H1 (cell line): ENCODE measurements at regions not wholly inside any gene's neighbourhood (a gene's known extent, or its start where the extent isn't known, plus 50 kb on each side); places are given as distances from the start of the nearest gene placed in this dataset.

ENCODE experiments used
- CEBPB ChIP-seq: IDR thresholded peaks from 2 replicates; pipeline ENCODE4 v1.6.1; 2012; ENCODE audit warnings: low read depth, low read length
- CHD7 ChIP-seq: fragments of 300-600 bp; sonication (generic); IDR thresholded peaks from 2 replicates; pipeline ENCODE4 v1.7.1; 2012; ENCODE audit warnings: low read length, moderate library complexity, mild to moderate bottlenecking, inconsistent platforms; ENCODE audit not compliant: insufficient replicate concordance
- CTCF ChIP-seq, 3 experiments: IDR thresholded peaks; 1 replicate in 2 of 3; 2 replicates in 1 of 3; pipeline versions ENCODE4 v1.5.1 to v1.6.1; 2011; ENCODE audit warnings: low read length in 3 of 3, mild to moderate bottlenecking in 3 of 3, inconsistent platforms in 2 of 3, low read depth in 1 of 3, moderate library complexity in 1 of 3; ENCODE audit not compliant: insufficient read depth in 1 of 3; ENCODE audit errors: control extremely low read depth in 1 of 3
- EP300 ChIP-seq, 2 experiments: IDR thresholded peaks; 1 replicate in 1 of 2; 2 replicates in 1 of 2; pipeline ENCODE4 v1.6.1; 2011 to 2012; ENCODE audit warnings: low read depth in 2 of 2, low read length in 2 of 2, mild to moderate bottlenecking in 2 of 2, borderline replicate concordance in 1 of 2, inconsistent platforms in 1 of 2, moderate library complexity in 1 of 2
- EZH2 ChIP-seq: fragments of 200-600 bp; sonication (generic); IDR thresholded peaks from 2 replicates; pipeline ENCODE4 v1.7.1; 2012; ENCODE audit warnings: low read depth, mild to moderate bottlenecking, moderate library complexity, low read length, inconsistent platforms; ENCODE audit not compliant: severe bottlenecking
- HDAC6 ChIP-seq: IDR thresholded peaks from one replicate; pipeline ENCODE4 v1.7.1; 2012; ENCODE audit warnings: low read depth, mild to moderate bottlenecking, inconsistent platforms, low read length, moderate library complexity
- POLR2A ChIP-seq, 2 experiments: IDR thresholded peaks; 1 replicate in 1 of 2; 2 replicates in 1 of 2; pipeline ENCODE4 v1.6.1; 2011; ENCODE audit warnings: low read depth in 2 of 2, low read length in 2 of 2, mild to moderate bottlenecking in 2 of 2; ENCODE audit errors: control extremely low read depth in 1 of 2
- RXRA ChIP-seq: IDR thresholded peaks from 2 replicates; pipeline ENCODE4 v1.6.1; 2011; ENCODE audit warnings: low read depth, mild to moderate bottlenecking, low read length, moderate library complexity; ENCODE audit not compliant: insufficient read depth
- SP1 ChIP-seq: IDR thresholded peaks from 2 replicates; pipeline ENCODE4 v1.6.1; 2011; ENCODE audit warnings: low read depth, low read length

GRCh38 chr4:123606336-123606735, 209.7 kb downstream of the SPRY1 start:
- TF ChIP-seq RXRA (no peak), CHD7 (no peak), CEBPB (no peak), EZH2 (no peak), POLR2A (IDR thresholded peaks at IDR 0.05; ENCODE audit: control extremely low read depth in 1 of 2, low read depth in 2 of 2, low read length in 2 of 2) (no peak), CTCF (IDR thresholded peaks at IDR 0.05; ENCODE audit: control extremely low read depth in 1 of 3, insufficient read depth in 1 of 3, low read depth in 1 of 3, low read length in 3 of 3) (no peak), EP300 (IDR thresholded peaks at IDR 0.05; ENCODE audit: borderline replicate concordance in 1 of 2, low read depth in 2 of 2, low read length in 2 of 2) (no peak), HDAC6 (no peak), SP1 (no peak)
